WERI-Rb-1 (cell line): ENCODE measurements at regions not wholly inside any gene's neighbourhood (a gene's known extent, or its start where the extent isn't known, plus 50 kb on each side); places are given as distances from the start of the nearest gene placed in this dataset.

Experiments used
- DNase-seq: peaks from one replicate; pipeline ENCODE4 v3.0.0-alpha.2; 2020
- H3K27ac ChIP-seq: fragments of 250-450 bp; sonication (Bioruptor Pico); 2 replicates; pipeline ENCODE4 v1.5.1; 2020; ENCODE audit warnings: mild to moderate bottlenecking, moderate library complexity
- H3K27me3 ChIP-seq: fragments of 250-450 bp; sonication (Bioruptor Pico); 2 replicates; pipeline ENCODE4 v1.5.1; 2021; ENCODE audit warnings: mild to moderate bottlenecking, low read depth, moderate library complexity; ENCODE audit not compliant: insufficient read depth, severe bottlenecking
- H3K36me3 ChIP-seq: fragments of 250-450 bp; sonication (Bioruptor Pico); 2 replicates; pipeline ENCODE4 v1.5.1; 2020; ENCODE audit warnings: mild to moderate bottlenecking, moderate library complexity
- H3K4me3 ChIP-seq: 2 replicates; pipeline ENCODE4 v1.5.1; 2011; ENCODE audit warnings: low read depth, mild to moderate bottlenecking, control low read depth, low read length
- H3K9me3 ChIP-seq: fragments of 250-450 bp; sonication (Bioruptor Pico); 2 replicates; pipeline ENCODE4 v1.5.1; 2021; ENCODE audit warnings: mild to moderate bottlenecking, moderate library complexity; ENCODE audit not compliant: severe bottlenecking
- CTCF ChIP-seq: IDR thresholded peaks from 2 replicates; pipeline ENCODE4 v1.5.1; 2011; ENCODE audit warnings: low read depth, mild to moderate bottlenecking, control low read depth, inconsistent platforms, low read length

- H3K9me3 ChIP-seq, result no peaks in the 10 kb centered on the region
- H3K4me3 ChIP-seq, result no peak overlapping the region
- no peak for TF ChIP-seq CTCF
- H3K27me3 ChIP-seq, result no peaks in the 10 kb centered on the region
- no peak overlapping the region for H3K27ac ChIP-seq
- no peak for DNase-seq
- no peaks in the 10 kb centered on the region for H3K36me3 ChIP-seq
Observed at GRCh38 chr7:22601408-22601807, 101.4 kb upstream of the STEAP1B start.

DNA sequence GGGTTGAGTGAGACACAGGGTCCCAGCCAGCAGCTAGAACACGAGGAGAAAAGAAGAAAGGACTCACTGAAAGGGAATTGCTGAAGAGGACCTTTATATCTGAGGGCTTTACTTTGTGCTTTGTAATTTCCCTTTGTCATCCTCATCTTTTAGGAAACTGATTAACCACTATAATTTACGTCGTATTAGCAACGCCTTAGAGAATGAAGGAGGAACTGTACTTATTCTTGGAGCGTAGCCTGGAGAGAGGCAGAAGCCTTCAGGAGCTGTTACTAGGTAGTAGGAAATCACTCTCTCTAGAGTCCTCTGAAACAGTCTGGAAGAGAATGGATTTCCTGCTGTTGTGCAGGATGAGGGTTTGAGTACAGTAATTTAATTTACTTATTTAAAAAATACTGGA is 101.0 kb upstream of the STEAP1B start:
- no peak for DNase-seq
- TF ChIP-seq CTCF, result no peak
- H3K9me3 ChIP-seq, result no peaks in the 10 kb centered on the region
- H3K36me3 ChIP-seq, result no peaks in the 10 kb centered on the region
- H3K27me3 ChIP-seq, result no peaks in the 10 kb centered on the region
- H3K4me3 ChIP-seq, result no peak overlapping the region
- H3K27ac ChIP-seq, result no peak overlapping the region

- TF ChIP-seq CTCF, result no peak
- Histone ChIP-seq H3K27ac (no peak overlapping the region), H3K4me3 (no peak overlapping the region), H3K36me3 (no peaks in the 10 kb centered on the region), H3K9me3 (no peaks in the 10 kb centered on the region), H3K27me3 (no peaks in the 10 kb centered on the region)
- no peak for DNase-seq
Observed at GRCh38 chr7:22598318-22598920, 98.4 kb upstream of the STEAP1B start.

DNA sequence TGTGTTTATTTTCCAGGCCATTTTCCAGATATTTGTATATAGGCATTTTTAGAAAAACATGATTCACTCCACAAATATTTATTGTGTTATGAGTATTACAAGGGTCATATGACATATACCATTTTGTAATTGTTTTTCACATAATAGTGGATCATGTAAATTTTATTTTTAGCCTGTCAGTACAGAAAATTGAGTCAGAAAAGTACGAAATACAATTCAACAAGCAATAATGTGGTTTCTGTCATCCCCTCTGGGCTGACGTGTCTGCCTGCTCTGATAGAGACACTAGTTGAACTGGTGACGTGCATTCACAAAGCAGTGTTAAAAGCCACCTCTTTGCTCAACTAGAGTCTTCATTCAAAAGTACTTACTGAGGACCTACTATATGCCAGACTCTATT is 97.9 kb upstream of the STEAP1B start:
- Histone ChIP-seq H3K4me3 (no peak overlapping the region), H3K27ac (no peak overlapping the region)
- DNase-seq, result no peak

GRCh38 chr7:22596763-22597400 is 96.9 kb upstream of the STEAP1B start:
- Histone ChIP-seq H3K4me3 (no peak overlapping the region), H3K36me3 (no peaks in the 10 kb centered on the region), H3K9me3 (no peaks in the 10 kb centered on the region), H3K27me3 (no peaks in the 10 kb centered on the region), H3K27ac (no peak overlapping the region)
- TF ChIP-seq CTCF, result no peak
- DNase-seq, result no peak

More for the DNA sequence above, 97.9 kb upstream of the STEAP1B start:
- H3K36me3 ChIP-seq, result no peaks in the 10 kb centered on the region
- no peaks in the 10 kb centered on the region for H3K9me3 ChIP-seq
- no peak for TF ChIP-seq CTCF
- no peaks in the 10 kb centered on the region for H3K27me3 ChIP-seq

- H3K27me3 ChIP-seq, result no peaks in the 10 kb centered on the region
- no peaks in the 10 kb centered on the region for H3K36me3 ChIP-seq
- no peak overlapping the region for H3K27ac ChIP-seq
- no peak for TF ChIP-seq CTCF
- DNase-seq, result no peak
- no peak overlapping the region for H3K4me3 ChIP-seq
- no peaks in the 10 kb centered on the region for H3K9me3 ChIP-seq
Observed at GRCh38 chr7:22594020-22594419, 94.0 kb upstream of the STEAP1B start.
